ENCODE measurements at regions not wholly inside any gene's neighbourhood (a gene's known extent, or its start where the extent isn't known, plus 50 kb on each side); places are given as distances from the start of the nearest gene placed in this dataset.

DNA sequence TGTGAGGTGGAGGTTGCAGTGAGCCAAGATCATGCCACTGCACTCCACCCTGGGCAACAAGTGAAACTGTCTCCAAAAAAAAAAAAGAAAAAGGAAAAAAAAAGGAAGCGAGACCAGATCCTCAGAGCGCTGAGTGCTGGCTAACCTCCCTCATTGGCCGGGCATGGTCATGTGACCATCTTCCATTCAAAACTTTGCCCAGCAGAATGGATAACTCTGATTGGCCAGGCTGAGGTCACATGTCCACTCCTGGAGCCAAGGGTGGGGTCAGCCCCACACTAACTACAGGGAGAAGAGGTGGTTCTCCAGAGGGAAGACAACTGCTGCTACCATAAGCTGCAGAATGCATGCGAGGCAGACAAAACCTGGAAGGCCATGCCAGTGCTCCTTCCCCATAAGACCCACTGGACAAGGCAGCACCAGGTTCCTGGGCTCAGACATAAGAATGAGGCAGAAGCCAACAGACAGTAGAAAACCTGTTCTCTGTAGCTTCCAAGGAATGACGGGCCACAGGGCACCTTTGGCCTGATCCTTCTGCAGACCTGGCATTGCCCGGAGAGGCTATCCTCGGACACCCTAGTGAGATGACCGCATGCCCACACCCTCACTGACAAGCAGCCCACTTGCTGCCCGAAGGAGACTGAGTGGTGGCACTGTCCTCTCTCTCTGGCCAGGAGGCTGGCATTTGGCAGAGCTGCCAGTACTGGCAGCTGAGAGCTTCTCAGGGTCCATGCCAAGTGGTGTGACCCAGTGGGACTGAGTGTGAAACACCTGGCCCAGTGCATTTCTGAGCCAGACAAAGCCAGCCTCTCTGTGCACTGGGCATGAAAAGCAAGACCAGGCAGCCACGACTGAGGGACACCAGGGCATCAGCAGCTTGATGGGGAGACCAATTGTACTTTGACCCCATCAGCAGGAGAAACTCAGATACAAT is 311.9 kb upstream of the SULF2 start:
- peak; percentile 82 for ATAC-seq
- TF ChIP-seq POLR2A (IDR thresholded peaks at IDR 0.05): no peak
- TF ChIP-seq CTCF (IDR thresholded peaks at IDR 0.05): no peak
- 56 to 74% methylated on average over 5 to 10 of the region's 10 CpGs for WGBS, 2 donors
- Histone ChIP-seq H3K27ac (peak overlapping the region in 3 of 4 donors; percentile 8 to 58 (median 32)), H3K4me1 (peaks cover 15% of the 10 kb centered on the region), H3K36me3 (replicated peaks in 1 of 2; ENCODE audit: insufficient read depth in 1 of 2, low read depth in 2 of 2) (no peaks in the 10 kb centered on the region), H3K4me3 (no peak overlapping the region), H3K27me3 (no peaks in the 10 kb centered on the region), H3K9me3 (no peaks in the 10 kb centered on the region)
- intact Hi-C loops (cut with DNase I): no loop called here
- peak; percentile 66 to 84 (median 76) for DNase-seq

DNA sequence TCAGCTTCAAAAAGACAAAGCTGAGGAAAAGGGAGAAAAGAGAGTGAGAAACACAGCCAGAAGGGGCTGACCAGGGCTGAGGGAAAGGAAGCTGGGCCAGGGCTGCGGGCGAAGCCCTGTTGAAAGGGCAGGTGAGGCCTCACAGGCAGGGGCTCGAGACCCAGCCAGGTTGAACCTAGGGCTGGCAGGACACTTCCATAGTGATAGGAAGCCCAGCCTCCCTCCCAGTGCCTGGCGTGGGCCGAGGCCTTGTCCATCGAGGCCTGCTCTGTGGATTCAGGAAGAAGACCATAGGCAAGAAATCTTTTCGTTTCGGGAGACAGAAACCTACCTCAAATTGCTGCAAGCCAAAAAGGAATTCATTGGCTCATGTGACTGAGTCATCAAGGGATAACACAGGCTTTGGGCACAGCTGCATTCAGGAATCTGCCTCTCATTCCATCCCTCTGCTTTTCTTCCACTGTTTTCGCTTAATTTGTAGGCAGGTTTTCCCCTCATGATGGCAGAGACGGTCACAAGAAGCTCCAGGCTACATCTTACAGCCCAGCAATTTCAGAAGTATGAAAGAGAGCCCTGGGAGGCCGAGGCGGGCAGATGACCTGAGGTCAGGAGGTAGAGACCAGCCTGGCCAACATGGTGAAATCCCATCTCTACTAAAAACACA is 311.1 kb upstream of the SULF2 start:
- peaks cover 15% of the 10 kb centered on the region for H3K4me1 ChIP-seq
- H3K36me3 ChIP-seq (replicated peaks in 1 of 2; ENCODE audit: insufficient read depth in 1 of 2, low read depth in 2 of 2): no peaks in the 10 kb centered on the region
- TF ChIP-seq CTCF (IDR thresholded peaks at IDR 0.05): no peak
- no peak for TF ChIP-seq POLR2A (IDR thresholded peaks at IDR 0.05)
- 91 to 97% methylated on average over 12 of the region's 12 CpGs for WGBS, 2 donors
- DNase-seq (no peak), ATAC-seq (no peak)
- no peaks in the 10 kb centered on the region for H3K9me3 ChIP-seq
- intact Hi-C loops (cut with DNase I): no loop called here
- no peak overlapping the region for H3K4me3 ChIP-seq
- H3K27me3 ChIP-seq: no peaks in the 10 kb centered on the region
- no peak overlapping the region for H3K27ac ChIP-seq

GRCh38 chr20:48094944-48095343 is 309.7 kb upstream of the SULF2 start:
- ATAC-seq (no peak), DNase-seq (no peak)
- 62 to 70% methylated on average over 7 of the region's 7 CpGs for WGBS, 2 donors
- H3K27ac ChIP-seq: no peak overlapping the region
- H3K9me3 ChIP-seq: no peaks in the 10 kb centered on the region
- H3K4me1 ChIP-seq: peaks cover 15% of the 10 kb centered on the region
- no peaks in the 10 kb centered on the region for H3K27me3 ChIP-seq
- H3K4me3 ChIP-seq: no peak overlapping the region
- no peaks in the 10 kb centered on the region for H3K36me3 ChIP-seq (replicated peaks in 1 of 2; ENCODE audit: insufficient read depth in 1 of 2, low read depth in 2 of 2)
- intact Hi-C loops (cut with DNase I): no loop called here
- TF ChIP-seq POLR2A (IDR thresholded peaks at IDR 0.05) (no peak), CTCF (IDR thresholded peaks at IDR 0.05) (no peak)

DNA sequence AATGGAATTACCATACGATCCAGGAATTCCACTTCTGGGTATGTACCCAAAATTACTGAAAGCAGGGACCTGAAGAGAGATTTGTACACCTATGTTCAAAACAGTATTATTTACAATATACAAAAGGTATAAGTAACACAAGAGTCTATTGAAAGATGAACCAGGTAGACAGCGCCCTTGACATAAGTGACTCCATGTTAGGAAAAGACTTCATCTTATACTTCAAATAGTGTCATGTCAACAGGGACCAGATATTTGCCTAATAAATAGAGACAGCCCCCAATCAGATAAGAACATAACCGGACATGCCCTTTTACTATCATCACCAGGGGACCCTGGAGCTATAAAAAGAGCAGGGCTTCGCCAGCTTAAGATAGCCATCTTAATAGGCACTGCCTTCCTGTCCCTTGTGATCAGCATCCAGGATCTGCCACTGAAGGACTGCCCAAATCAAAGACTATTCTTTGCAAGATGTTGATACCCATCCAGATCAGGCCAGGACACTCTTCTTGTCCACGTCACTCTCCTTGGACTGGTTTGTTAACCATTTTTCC is 309.0 kb upstream of the SULF2 start:
- Histone ChIP-seq H3K9me3 (no peaks in the 10 kb centered on the region), H3K36me3 (replicated peaks in 1 of 2; ENCODE audit: insufficient read depth in 1 of 2, low read depth in 2 of 2) (no peaks in the 10 kb centered on the region), H3K4me3 (no peak overlapping the region), H3K27ac (no peak overlapping the region), H3K4me1 (peaks cover 15% of the 10 kb centered on the region), H3K27me3 (no peaks in the 10 kb centered on the region)
- TF ChIP-seq POLR2A (IDR thresholded peaks at IDR 0.05) (no peak), CTCF (IDR thresholded peaks at IDR 0.05) (no peak)
- DNase-seq (no peak), ATAC-seq (no peak)
- intact Hi-C loops (cut with DNase I): no loop called here
- 69 to 78% methylated on average over 5 of the region's 5 CpGs for WGBS, 2 donors

Measured in body of pancreas (tissue), 4 donors.